Osteocyte (in vitro differentiated cells): ENCODE measurements at regions not wholly inside any gene's neighbourhood (a gene's known extent, or its start where the extent isn't known, plus 50 kb on each side); places are given as distances from the start of the nearest gene placed in this dataset.

Experiments used
- DNase-seq: peaks from one replicate; pipeline ENCODE4 v3.0.0; 2021; ENCODE audit warnings: mixed read lengths; ENCODE audit not compliant: unreplicated experiment; ENCODE audit errors: extremely low spot score
- H3K27ac Mint-ChIP-seq: one replicate; pipeline ENCODE4 v1.8.0; 2021; ENCODE audit warnings: mild to moderate bottlenecking, mixed read lengths; ENCODE audit not compliant: unreplicated experiment
- H3K27me3 Mint-ChIP-seq: one replicate; pipeline ENCODE4 v1.8.0; 2021; ENCODE audit warnings: mixed read lengths; ENCODE audit not compliant: unreplicated experiment
- H3K36me3 Mint-ChIP-seq: one replicate; pipeline ENCODE4 v1.8.0; 2021; ENCODE audit warnings: mixed read lengths; ENCODE audit not compliant: unreplicated experiment
- H3K4me1 Mint-ChIP-seq: one replicate; pipeline ENCODE4 v1.8.0; 2021; ENCODE audit warnings: mixed read lengths; ENCODE audit not compliant: unreplicated experiment
- H3K4me3 Mint-ChIP-seq: one replicate; pipeline ENCODE4 v1.8.0; 2021; ENCODE audit warnings: mild to moderate bottlenecking, moderate library complexity, mixed read lengths; ENCODE audit not compliant: unreplicated experiment
- H3K9me3 Mint-ChIP-seq: one replicate; pipeline ENCODE4 v1.8.0; 2021; ENCODE audit warnings: mixed read lengths; ENCODE audit not compliant: unreplicated experiment
- CTCF ChIP-seq: fragments of 200-600 bp; sonication (generic); IDR thresholded peaks from 2 replicates; pipeline ENCODE4 v1.5.0; 2021; ENCODE audit warnings: antibody characterized with exemption, mild to moderate bottlenecking, moderate library complexity

GRCh38 chr7:115552766-115553165 is 477.8 kb downstream of the TFEC start:
- H3K4me3 Mint-ChIP-seq: no peak overlapping the region
- TF ChIP-seq CTCF: no peak
- no peaks in the 10 kb centered on the region for H3K27me3 Mint-ChIP-seq
- no peak overlapping the region for H3K27ac Mint-ChIP-seq
- H3K4me1 Mint-ChIP-seq: peaks cover 12% of the 10 kb centered on the region
- H3K36me3 Mint-ChIP-seq: no peaks in the 10 kb centered on the region
- no peaks in the 10 kb centered on the region for H3K9me3 Mint-ChIP-seq
- no peak for DNase-seq

- Mint-ChIP-seq H3K27me3 (no peaks in the 10 kb centered on the region), H3K4me1 (peaks cover 24% of the 10 kb centered on the region), H3K36me3 (no peaks in the 10 kb centered on the region), H3K4me3 (no peak overlapping the region), H3K9me3 (no peaks in the 10 kb centered on the region), H3K27ac (no peak overlapping the region)
- no peak for TF ChIP-seq CTCF
- DNase-seq: no peak
Measured at GRCh38 chr7:115549910-115550309, 480.7 kb downstream of the TFEC start.

- H3K27me3 Mint-ChIP-seq: no peaks in the 10 kb centered on the region
- DNase-seq: no peak
- H3K4me1 Mint-ChIP-seq: peaks cover 24% of the 10 kb centered on the region
- no peaks in the 10 kb centered on the region for H3K36me3 Mint-ChIP-seq
- H3K9me3 Mint-ChIP-seq: no peaks in the 10 kb centered on the region
- TF ChIP-seq CTCF: no peak
- H3K27ac Mint-ChIP-seq: no peak overlapping the region
- H3K4me3 Mint-ChIP-seq: no peak overlapping the region
Measured at GRCh38 chr7:115548756-115549155, 481.8 kb downstream of the TFEC start.

- Mint-ChIP-seq H3K9me3 (no peaks in the 10 kb centered on the region), H3K27me3 (no peaks in the 10 kb centered on the region)
- no peak for DNase-seq
Measured at GRCh38 chr7:115546790-115547189, 483.8 kb downstream of the TFEC start.

GRCh38 chr7:115533785-115534184 is 496.8 kb downstream of the TFEC start:
- no peaks in the 10 kb centered on the region for H3K36me3 Mint-ChIP-seq
- no peak for TF ChIP-seq CTCF
- H3K4me3 Mint-ChIP-seq: no peak overlapping the region
- no peaks in the 10 kb centered on the region for H3K27me3 Mint-ChIP-seq
- H3K27ac Mint-ChIP-seq: no peak overlapping the region
- H3K4me1 Mint-ChIP-seq: no peaks in the 10 kb centered on the region
- H3K9me3 Mint-ChIP-seq: no peaks in the 10 kb centered on the region
- no peak for DNase-seq

More at GRCh38 chr7:115546790-115547189, 483.8 kb downstream of the TFEC start:
- H3K4me1 Mint-ChIP-seq: peaks cover 24% of the 10 kb centered on the region
- H3K36me3 Mint-ChIP-seq: no peaks in the 10 kb centered on the region
- H3K27ac Mint-ChIP-seq: no peak overlapping the region
- no peak overlapping the region for H3K4me3 Mint-ChIP-seq
- no peak for TF ChIP-seq CTCF
